NCI-H748 (cell line): ENCODE measurements at regions not wholly inside any gene's neighbourhood (a gene's known extent, or its start where the extent isn't known, plus 50 kb on each side); places are given as distances from the start of the nearest gene placed in this dataset.

Experiments
- DNase-seq: peaks from one replicate; lab custom pipeline; 2025; ENCODE audit not compliant: unreplicated experiment; lab: John Stamatoyannopoulos, UW

GRCh38 chr21:36532769-36533467, 53.0 kb upstream of the CLDN14 start:
- DNase-seq = no peak

GRCh38 chr21:36533468-36533848, 53.5 kb upstream of the CLDN14 start:
- no peak for DNase-seq

GRCh38 chr21:36534656-36535055, 54.7 kb upstream of the CLDN14 start:
- DNase-seq = no peak

- DNase-seq = peak; percentile 17
These were observed 55.8 kb upstream of the CLDN14 start for GRCh38 chr21:36535618-36536241.

GRCh38 chr21:36538761-36539160, 58.8 kb upstream of the CLDN14 start:
- no peak for DNase-seq

- DNase-seq = no peak
These were observed 59.7 kb upstream of the CLDN14 start for GRCh38 chr21:36539434-36540150.

- no peak for DNase-seq
These were observed 60.8 kb upstream of the CLDN14 start for GRCh38 chr21:36540700-36541099.

GRCh38 chr21:36541721-36542139, 61.8 kb upstream of the CLDN14 start:
- DNase-seq = no peak

- DNase-seq = no peak
These were observed 62.6 kb upstream of the CLDN14 start for GRCh38 chr21:36542312-36543101.

- no peak for DNase-seq
These were observed 64.0 kb upstream of the CLDN14 start for GRCh38 chr21:36543924-36544323.

- no peak for DNase-seq
These were observed 64.6 kb upstream of the CLDN14 start for GRCh38 chr21:36544545-36544944.

GRCh38 chr21:36545776-36546511, 66.0 kb upstream of the CLDN14 start:
- no peak for DNase-seq

GRCh38 chr21:36547464-36547863, 67.5 kb upstream of the CLDN14 start:
- DNase-seq = no peak

GRCh38 chr21:36548866-36549265, 68.9 kb upstream of the CLDN14 start:
- no peak for DNase-seq

- no peak for DNase-seq
These were observed 69.5 kb upstream of the CLDN14 start for GRCh38 chr21:36549470-36549869.

- no peak for DNase-seq
These were observed 70.8 kb upstream of the CLDN14 start for GRCh38 chr21:36550761-36551160.

- DNase-seq = no peak
These were observed 71.4 kb upstream of the CLDN14 start for GRCh38 chr21:36551321-36551720.

- no peak for DNase-seq
These were observed 72.0 kb upstream of the CLDN14 start for GRCh38 chr21:36551731-36552433.

GRCh38 chr21:36552434-36552785, 72.5 kb upstream of the CLDN14 start:
- no peak for DNase-seq

- DNase-seq = no peak
These were observed 73.5 kb upstream of the CLDN14 start for GRCh38 chr21:36553406-36553805.
